SIG-M5 treated with dmso at 0.1 percent for 504 hours (cell line): ENCODE measurements at regions not wholly inside any gene's neighbourhood (a gene's known extent, or its start where the extent isn't known, plus 50 kb on each side); places are given as distances from the start of the nearest gene placed in this dataset.
A peak's percentile ranks its signal among the peaks of the same experiment; 100 is the strongest.

Experiments used
- DNase-seq: peaks from one replicate; lab custom pipeline; 2025; ENCODE audit not compliant: unreplicated experiment; lab: John Stamatoyannopoulos, UW

DNA sequence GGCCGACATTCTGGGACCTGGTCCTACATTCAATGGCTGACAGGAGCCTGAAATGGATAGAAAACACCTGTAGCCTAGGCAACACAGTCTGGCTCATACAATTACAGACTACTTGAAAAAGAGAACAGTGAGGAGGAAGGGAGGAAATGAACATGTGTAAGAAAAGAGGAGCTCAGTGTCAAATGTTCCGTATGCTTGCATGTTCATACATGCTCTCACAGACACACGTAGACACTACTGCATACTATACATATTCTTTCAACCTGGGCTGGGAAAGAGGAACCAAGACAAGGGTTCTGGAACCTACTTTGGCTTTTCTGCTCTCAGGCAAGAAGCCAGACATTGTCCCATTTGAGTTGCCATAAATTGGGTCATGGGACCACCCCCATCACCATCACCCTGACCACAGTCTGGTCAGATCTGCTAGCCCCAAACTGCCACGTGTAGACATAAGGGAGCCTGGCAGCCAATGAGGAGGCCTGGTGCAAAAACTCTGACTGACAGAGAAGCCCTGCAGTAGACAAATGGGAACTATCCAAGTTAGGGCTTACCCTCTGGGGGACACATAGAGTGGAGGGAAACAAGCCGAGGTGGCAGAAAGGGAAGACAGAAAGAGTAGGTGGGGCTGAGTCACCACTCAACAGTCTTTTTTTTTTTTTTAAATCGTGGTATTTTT, 310.0 kb downstream of the SHQ1 start:
- no peak for DNase-seq

DNA sequence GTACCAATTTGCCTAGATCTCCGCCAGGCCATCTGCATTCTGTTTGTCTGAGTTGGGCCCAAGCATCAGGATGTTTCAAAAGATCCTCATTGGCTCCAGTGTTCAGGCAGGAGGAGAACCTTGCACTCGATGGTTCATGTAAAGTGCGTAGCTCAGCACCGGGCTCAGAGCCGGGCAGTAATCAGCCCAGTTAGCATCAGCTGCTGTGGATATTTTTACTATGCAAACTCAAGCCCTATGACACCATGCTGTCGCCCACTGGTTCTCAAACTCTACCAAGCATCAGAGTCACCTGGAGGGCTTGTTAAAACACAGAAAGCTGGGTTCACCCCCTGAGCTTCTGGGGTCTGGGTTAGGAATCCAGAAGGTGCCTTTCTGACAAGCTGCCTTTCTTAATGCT, 310.8 kb downstream of the SHQ1 start:
- DNase-seq: no peak

GRCh38 chr3:72536878-72537267, 311.4 kb downstream of the SHQ1 start:
- no peak for DNase-seq

GRCh38 chr3:72536206-72536877, 311.9 kb downstream of the SHQ1 start:
- DNase-seq: no peak

- DNase-seq: no peak
Observed at GRCh38 chr3:72535772-72536171, 312.5 kb downstream of the SHQ1 start.

DNA sequence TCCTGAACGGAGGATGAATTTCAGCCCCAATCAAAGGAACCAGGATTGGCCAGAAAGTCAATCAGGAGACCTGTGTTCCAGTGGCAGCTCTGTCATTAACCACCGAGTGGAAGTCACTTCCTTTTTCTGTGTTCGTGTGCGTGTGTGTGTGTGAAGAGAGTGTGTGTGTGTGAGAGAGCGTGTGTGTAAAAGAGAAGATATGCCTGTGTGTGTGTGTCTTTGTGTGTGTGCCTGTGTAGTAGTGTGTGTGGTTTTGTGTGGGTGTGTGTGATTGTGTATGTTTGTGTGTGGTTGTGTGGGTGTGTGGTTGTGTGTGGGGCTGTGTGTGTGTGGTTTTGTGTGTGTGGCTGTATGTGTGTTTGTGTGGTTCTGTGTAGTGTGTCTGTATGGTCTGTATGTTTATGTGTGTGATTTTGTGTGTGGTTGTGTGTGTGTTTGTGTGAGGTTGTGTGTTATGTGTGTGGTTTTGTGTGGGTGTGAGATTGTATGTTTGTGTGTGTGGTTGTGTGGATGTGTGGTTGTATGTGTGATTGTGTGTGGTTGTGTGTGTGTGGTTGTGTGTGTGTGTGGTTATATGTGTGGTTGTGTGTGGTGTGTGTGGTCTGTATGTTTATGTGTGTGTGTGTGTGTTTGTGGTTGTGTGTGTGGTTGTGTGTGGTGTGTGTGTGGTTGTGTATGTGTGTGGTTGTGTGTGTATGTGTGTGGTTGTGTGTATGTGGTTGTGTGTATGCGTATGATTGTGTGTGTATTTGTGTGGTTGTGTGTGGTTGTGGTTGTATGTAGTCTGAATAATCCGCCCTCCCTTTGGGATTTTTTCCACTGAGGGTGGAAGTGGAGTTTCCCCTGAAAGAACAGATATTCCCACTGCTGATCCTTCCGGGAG, 314.4 kb downstream of the SHQ1 start:
- peak; percentile 29 for DNase-seq

DNA sequence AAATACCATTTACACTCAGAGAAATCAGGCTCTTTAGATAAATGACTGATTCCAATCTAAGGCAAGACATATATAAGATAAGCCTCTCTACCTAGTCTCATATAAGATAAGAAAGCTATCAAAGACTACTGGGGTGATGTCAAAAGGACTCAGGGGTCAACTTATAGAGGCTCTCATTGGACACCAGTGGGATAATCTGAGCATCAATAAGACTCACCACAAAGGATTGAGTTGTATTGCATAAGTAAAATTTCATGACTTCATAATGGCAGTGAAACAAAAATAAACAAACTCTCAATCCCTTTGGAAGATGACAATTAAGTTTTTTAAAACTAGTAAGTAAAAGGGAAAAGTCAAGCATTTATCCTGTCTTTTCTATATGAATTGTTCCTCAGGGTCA, 317.8 kb downstream of the SHQ1 start:
- DNase-seq: no peak

- no peak for DNase-seq
Observed at GRCh38 chr3:72529081-72529480, 319.2 kb downstream of the SHQ1 start.

- DNase-seq: peak; percentile 98
Observed at GRCh38 chr3:72523429-72524151, 324.7 kb downstream of the SHQ1 start.

- DNase-seq: no peak
Observed at GRCh38 chr3:72520690-72521308, 327.4 kb downstream of the SHQ1 start.

- DNase-seq: no peak
Observed at GRCh38 chr3:72519946-72520604, 328.2 kb downstream of the SHQ1 start.

GRCh38 chr3:72517921-72518424, 330.3 kb downstream of the SHQ1 start:
- DNase-seq: no peak

GRCh38 chr3:72517336-72517735, 330.9 kb downstream of the SHQ1 start:
- DNase-seq: no peak

DNA sequence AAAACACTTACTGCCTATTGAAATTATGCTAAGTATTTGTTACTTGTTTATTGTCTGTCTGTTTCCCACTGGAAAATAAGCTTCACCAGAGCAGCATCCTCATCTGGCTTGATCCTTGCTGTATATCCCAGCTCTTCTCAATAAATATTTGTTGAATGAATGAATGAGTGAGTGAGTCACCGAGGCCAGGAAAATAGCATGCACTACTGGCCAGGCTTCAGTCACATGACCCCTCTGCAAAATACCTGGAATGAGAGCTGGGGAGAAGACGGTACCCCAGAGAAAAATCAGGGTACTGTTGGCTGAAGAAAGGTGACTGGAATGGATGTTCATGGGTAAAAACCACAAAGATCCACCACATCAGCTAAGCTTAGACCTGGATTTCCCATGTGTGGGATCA, 331.9 kb downstream of the SHQ1 start:
- no peak for DNase-seq

GRCh38 chr3:72515941-72516340, 332.3 kb downstream of the SHQ1 start:
- no peak for DNase-seq

- no peak for DNase-seq
Observed at GRCh38 chr3:72515281-72515680, 333.0 kb downstream of the SHQ1 start.

GRCh38 chr3:72510247-72510646, 338.0 kb downstream of the SHQ1 start:
- no peak for DNase-seq

DNA sequence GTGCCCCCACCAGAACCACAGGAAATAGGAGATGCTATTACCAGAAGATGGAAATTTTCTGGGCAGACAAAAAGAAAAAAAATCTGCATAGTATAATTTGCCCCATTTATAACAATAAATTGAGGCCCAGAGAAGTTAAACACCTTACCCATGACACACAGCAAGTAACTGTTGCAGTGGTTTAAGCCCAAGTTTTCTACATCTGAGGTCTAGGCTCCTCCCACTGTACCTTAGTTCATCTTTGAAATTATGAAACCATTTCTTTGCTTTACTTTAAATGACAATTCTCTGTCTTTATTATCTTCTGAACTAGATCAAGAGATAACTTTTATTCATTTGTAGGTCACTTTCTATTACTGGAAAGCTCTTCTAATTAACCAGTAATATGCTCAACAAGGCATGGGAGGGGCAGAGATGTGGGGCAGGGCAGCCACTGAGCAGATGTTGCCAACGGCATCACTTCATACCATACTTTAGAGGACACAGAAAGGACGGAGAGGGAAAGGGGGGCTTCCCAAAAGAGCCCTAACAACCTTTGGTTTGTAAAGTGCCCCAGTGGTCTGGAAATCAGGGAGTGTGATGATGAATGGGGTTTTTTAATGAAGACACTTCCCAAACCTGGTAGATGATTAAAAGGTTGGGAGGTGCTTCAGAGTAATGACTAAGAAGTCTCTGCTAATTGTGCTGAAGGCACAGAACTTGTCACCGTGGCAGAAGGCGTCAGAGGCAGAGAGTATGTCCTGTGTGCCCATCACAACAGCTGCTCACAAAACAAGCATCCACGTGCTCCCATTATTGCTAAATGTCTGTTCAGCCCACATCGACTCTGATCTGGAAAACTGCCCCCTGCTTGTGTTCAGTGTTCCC, 342.5 kb downstream of the SHQ1 start:
- DNase-seq: no peak

GRCh38 chr3:72497501-72497900, 350.7 kb downstream of the SHQ1 start:
- DNase-seq: peak; percentile 47
